HAP-1 (cell line): ENCODE measurements at regions not wholly inside any gene's neighbourhood (a gene's known extent, or its start where the extent isn't known, plus 50 kb on each side); places are given as distances from the start of the nearest gene placed in this dataset.

Experiments used
- DNase-seq, 2 experiments: peaks; one replicate each; pipeline ENCODE4 v3.0.0-alpha.2; 2016 to 2020; ENCODE audit warnings: low spot score in 2 of 2
- H3K27me3 ChIP-seq: fragments of 250-450 bp; sonication (Bioruptor Pico); 2 replicates; pipeline ENCODE4 v1.5.1; 2020; ENCODE audit warnings: low read depth, mild to moderate bottlenecking, moderate library complexity
- H3K36me3 ChIP-seq: fragments of 250-450 bp; sonication (Bioruptor Pico); replicated peaks from 2 replicates; pipeline ENCODE4 v1.5.1; 2020; ENCODE audit warnings: mild to moderate bottlenecking
- H3K4me1 ChIP-seq: fragments of 250-450 bp; sonication (Bioruptor Pico); 2 replicates; pipeline ENCODE4 v1.5.1; 2020; ENCODE audit warnings: mild to moderate bottlenecking
- H3K4me3 ChIP-seq: fragments of 250-450 bp; sonication (Bioruptor Pico); 2 replicates; pipeline ENCODE4 v1.5.1; 2020; ENCODE audit warnings: mild to moderate bottlenecking, moderate library complexity
- H3K9me3 ChIP-seq: fragments of 250-450 bp; sonication (Bioruptor Pico); 2 replicates; pipeline ENCODE4 v1.5.1; 2020; ENCODE audit warnings: mild to moderate bottlenecking, moderate library complexity
- in situ Hi-C: fragments of 300-500 bp; cut with MboI; formaldehyde crosslinking; loops from 3 replicates; pipeline ENCODE4 v1.14.3; 2020; ENCODE audit warnings: low sequenced_read_pairs, inconsistent platforms, mixed read lengths

DNA sequence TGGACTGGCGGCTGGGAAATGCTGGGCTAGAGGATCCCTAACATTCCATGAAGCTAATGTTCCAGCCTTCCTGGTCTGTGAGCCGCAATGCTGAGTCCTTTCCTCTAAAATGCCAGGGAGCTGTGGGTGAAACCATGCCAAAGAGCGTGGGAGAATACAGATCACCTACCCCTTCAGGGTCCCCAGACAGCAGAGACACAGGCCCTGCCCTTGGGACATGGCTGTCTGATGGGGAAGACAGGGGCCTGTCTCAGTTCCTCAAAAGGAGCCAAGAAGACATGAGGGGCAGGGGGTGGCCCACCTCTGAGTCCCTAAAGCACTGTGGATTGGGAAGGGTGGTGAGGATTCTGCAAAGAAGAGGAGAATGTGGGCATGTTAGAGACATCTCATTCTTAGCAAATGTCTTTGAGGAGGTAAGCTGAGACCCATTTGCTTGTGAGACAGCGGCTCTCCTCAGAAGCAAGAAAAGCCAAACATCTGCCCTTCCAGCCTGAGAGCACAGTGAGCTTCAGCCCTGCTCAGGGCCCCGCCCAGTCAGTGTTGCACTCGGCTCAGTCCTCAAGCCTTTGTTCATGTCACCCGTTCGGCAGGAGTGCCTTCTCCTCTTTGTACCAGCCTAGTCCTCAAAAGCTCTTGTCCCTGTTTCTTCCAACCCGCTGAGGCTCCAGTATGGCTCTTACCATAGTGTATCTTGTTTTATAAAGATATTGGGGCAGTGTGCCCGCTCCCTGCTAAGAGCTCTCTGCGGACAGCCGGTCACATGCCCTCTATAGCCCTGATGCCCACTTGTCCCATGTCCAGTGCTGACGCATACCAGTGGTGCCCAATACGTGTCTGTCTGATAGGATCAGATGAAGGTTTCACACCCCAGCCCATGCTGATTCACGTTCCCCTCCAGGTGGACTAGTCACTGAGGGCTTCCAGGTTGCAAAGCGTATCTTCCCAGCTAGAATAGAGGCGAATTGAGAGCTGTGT, 286.2 kb downstream of the CYP26B1 start:
- no peak overlapping the region for H3K4me3 ChIP-seq
- H3K4me1 ChIP-seq = no peaks in the 10 kb centered on the region
- DNase-seq = no peak
- H3K36me3 ChIP-seq = no peaks in the 10 kb centered on the region
- in situ Hi-C loops = no loop called here
- H3K27me3 ChIP-seq = 0 out of 2 replicates have a peak, but pooled peaks cover 2% of the 10 kb centered on the region
- no peaks in the 10 kb centered on the region for H3K9me3 ChIP-seq

DNA sequence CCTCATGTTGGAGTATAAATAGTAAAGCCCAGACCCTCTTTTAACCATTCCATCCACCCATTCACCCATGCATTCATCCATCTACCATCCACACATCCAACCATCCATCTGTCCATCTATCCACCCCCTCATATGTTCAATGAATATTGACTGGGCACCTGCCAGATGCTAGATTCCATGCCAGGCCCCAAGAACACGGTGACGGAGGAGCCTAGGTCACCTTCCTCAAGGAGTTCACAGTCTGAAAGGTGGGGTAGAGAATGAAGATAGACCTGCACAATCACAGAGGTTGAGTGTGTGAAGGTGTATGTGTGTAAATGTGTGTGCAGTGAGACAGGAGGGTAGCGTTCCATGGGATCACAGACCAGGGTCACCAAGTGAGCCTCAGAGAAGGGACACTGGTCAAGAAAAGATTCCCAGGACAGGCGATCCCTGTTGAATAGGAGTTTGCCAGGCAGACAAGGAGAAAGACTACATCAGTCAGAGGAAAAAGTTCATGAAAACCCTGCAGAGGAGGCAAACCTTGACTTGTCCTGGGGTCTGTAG, 287.2 kb downstream of the CYP26B1 start:
- no peak for DNase-seq
- Histone ChIP-seq H3K36me3 (no peaks in the 10 kb centered on the region), H3K4me1 (no peaks in the 10 kb centered on the region), H3K27me3 (0 out of 2 replicates have a peak, but pooled peaks cover 2% of the 10 kb centered on the region), H3K4me3 (no peak overlapping the region), H3K9me3 (no peaks in the 10 kb centered on the region)
- in situ Hi-C loops = no loop called here

DNA sequence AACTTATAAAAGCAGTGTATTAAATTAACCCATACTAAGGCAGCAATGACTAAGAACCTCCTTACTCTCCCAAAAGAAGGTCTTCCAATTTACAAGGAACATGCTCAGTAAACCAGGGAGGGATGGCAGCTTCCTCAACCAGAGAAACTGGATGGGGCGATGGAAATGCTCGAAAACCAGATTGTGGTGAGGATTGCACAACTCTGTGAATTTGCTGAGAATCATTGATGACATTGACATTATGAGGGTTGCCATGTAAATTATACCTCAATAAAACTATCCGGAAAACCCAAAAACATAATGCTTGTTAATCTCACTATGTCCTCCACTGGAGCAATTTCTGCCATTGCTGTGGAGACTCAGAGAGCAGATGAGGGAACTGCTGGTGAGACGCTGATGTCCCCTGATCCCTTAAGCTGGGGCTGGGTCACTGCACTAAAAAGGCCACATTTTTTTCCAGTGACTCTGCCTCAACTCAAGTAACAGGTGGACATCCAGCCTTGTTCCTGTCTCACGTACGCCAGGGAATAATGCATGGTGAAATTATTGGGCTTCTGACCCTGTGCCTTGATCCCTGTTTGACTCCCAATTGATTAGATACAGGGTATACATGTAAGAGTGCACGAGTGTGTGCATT, 288.3 kb downstream of the CYP26B1 start:
- in situ Hi-C loops = no loop called here
- H3K9me3 ChIP-seq = no peaks in the 10 kb centered on the region
- no peaks in the 10 kb centered on the region for H3K36me3 ChIP-seq
- DNase-seq = no peak
- H3K27me3 ChIP-seq = 0 out of 2 replicates have a peak, but pooled peaks cover 2% of the 10 kb centered on the region
- H3K4me1 ChIP-seq = no peaks in the 10 kb centered on the region
- no peak overlapping the region for H3K4me3 ChIP-seq

DNA sequence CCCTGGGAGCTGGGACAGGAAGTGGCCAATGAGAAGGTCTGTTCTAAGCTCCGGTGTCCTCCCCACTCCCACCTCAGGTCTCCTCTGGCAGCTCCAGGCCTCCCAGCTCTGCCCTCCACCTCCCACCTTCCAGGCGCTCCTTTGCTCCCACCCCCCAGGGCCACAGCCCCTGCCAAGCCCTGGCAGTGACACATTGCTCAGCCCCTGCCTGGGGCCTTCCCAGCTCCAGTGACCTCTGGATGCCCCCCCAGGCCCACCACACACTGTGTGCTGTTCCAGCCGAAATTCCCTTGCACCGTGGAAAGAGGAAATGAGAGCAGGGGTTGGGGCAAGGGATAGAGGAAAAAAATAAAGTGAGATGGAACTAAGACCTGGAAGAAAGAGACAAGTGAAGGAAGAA, 289.6 kb downstream of the CYP26B1 start:
- 0 out of 2 replicates have a peak, but pooled peaks cover 2% of the 10 kb centered on the region for H3K27me3 ChIP-seq
- H3K9me3 ChIP-seq = no peaks in the 10 kb centered on the region
- no peaks in the 10 kb centered on the region for H3K4me1 ChIP-seq
- in situ Hi-C loops = no loop called here
- DNase-seq = no peak
- no peaks in the 10 kb centered on the region for H3K36me3 ChIP-seq
- no peak overlapping the region for H3K4me3 ChIP-seq

DNA sequence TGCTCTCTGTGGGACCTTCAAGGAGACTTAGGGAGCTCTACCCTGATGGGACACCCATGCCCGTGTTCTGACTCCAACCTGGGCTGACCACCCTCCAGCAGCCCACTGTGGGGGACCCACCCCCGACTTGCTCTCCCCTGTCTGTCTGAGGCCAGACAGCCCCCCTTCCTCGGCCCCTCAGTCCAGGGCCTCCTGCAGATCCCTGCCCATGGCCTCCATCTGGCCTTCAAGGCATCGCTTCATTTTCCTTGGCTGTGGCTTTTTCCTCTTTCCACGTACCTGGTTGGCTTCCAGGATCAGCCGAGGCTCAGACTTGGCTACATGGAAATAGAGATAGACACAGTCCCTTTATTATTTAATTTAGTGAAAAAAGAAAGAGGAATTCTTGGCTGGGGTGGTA, 290.0 kb downstream of the CYP26B1 start:
- DNase-seq = no peak
- Histone ChIP-seq H3K36me3 (no peaks in the 10 kb centered on the region), H3K9me3 (no peaks in the 10 kb centered on the region), H3K27me3 (0 out of 2 replicates have a peak, but pooled peaks cover under 1% of the 10 kb centered on the region), H3K4me3 (no peak overlapping the region), H3K4me1 (no peaks in the 10 kb centered on the region)
- in situ Hi-C loops = no loop called here

DNA sequence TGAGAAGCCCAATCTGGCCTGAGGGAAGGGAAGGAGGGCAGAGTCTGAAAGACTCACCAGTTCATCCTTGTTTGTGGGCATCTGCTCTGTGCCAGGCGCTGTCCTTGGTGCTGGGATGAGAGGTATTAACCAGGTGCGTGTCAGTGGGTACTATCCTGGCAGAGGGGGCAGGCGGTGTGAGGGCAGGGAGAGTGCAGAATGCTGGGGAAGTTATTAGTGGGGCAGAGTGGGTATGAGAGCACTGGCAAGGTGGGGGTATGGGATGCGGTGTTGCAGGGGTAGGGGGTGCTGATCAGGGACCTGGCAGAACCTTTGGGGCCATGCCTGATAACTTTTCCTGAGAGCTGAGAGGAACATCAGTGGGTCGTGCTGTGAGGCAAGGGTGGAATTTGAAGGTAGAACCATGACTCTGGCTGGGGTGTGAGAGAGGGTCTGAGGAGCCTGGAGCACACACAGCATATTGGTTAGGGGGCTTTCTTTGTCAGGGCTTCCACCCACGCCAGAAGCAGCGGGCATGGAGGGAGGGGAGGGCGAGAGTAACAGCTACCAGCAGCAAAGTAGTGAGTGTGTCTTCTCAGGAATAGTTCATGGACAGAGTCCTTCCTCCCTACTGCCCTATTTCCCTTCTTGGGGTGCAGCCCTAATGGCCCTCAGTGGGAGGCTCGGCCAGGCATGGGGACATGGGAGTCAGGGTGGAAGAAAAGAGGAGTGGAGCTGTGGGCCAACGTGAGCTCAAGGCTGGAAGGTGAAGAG, 290.7 kb downstream of the CYP26B1 start:
- Histone ChIP-seq H3K27me3 (no peaks in the 10 kb centered on the region), H3K4me3 (no peak overlapping the region), H3K9me3 (no peaks in the 10 kb centered on the region), H3K4me1 (no peaks in the 10 kb centered on the region), H3K36me3 (no peaks in the 10 kb centered on the region)
- peak in 1 of 2 experiments; percentile 28 for DNase-seq
- in situ Hi-C loops = no loop called here

DNA sequence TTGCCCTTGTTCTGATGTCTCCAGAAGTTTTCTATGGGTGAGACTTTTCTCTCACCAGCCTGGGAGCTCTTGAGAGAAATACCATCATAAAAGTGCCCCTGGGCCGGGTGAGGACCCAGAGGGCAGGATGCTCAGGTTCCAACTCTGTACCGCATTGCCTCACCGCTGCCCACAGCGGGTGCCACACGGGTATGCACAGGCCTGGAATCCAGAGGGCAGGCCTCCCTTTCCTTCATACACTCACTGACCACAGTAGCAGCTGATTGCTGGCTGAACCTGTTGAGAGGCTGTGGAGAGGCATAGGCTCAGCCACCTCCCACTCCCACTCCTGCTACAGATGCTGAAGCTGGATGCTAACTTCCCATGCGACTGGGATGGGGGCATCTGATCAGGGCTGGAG, 293.8 kb downstream of the CYP26B1 start:
- Histone ChIP-seq H3K27me3 (no peaks in the 10 kb centered on the region), H3K4me3 (no peak overlapping the region), H3K36me3 (no peaks in the 10 kb centered on the region), H3K9me3 (no peaks in the 10 kb centered on the region), H3K4me1 (no peaks in the 10 kb centered on the region)
- DNase-seq = no peak
- in situ Hi-C loops = no loop called here

DNA sequence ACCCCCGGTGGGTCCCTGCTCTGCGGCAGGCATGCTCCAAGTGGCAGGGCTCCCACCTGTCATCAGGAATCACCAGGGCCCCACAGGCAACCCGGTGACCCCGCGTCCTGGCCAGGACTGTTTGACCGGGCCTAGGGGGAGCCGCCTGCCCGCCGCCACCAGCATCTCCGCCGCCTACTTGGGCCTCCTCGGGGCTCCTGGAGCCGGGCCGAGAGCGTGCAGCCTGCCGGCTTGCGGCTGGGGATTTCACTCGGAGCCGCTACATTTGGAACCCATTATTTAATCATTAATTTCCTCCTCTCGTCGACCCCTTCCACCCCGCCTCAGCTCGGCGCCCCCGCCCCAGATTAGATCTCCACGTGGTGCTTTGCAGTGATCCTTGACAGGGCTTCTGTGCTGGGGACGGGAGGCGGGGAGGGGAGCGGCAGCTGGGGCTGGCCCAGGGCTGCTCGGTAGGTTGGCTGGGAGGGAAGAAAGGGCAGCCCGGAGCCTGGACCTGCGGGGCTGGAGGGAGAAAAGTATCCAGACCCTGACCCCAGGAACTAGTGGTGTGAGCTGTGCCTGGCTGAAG, 295.4 kb downstream of the CYP26B1 start:
- no peaks in the 10 kb centered on the region for H3K9me3 ChIP-seq
- H3K4me1 ChIP-seq = no peaks in the 10 kb centered on the region
- H3K36me3 ChIP-seq = no peaks in the 10 kb centered on the region
- no peaks in the 10 kb centered on the region for H3K27me3 ChIP-seq
- in situ Hi-C loops = no loop called here
- DNase-seq = no peak
- H3K4me3 ChIP-seq = no peak overlapping the region

DNA sequence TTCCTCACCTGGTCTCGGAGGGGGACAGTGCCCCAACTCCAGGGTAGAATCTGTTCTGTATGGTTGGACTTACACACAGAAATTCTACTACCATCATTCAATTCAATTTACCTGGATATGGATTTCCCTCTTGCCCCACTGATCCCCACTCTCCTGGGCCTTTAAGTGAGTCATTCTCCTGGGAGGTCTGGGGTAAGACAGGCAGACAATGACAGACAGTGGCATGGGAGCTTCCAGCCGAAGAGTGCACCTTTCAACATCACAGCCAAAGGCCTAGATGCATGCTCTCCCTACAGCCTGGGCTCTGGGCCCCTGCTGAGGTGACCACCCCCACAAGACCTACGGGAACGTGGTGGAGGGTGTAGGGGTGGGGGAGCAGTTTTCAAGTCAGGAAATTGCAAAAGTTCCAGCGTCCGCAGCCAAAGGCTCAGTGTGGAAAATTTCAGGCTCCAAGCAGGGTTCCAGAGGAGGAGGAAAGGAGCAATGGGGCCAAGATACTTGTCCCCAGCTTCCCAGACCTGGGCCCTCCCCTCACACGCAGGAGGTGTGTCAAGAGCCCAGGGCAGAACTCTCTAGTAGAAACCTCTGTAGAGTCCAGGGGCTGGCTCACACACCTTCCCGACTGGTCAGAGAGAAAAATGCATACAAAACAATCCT, 296.4 kb downstream of the CYP26B1 start:
- no peaks in the 10 kb centered on the region for H3K27me3 ChIP-seq
- no peaks in the 10 kb centered on the region for H3K9me3 ChIP-seq
- in situ Hi-C loops = no loop called here
- no peaks in the 10 kb centered on the region for H3K36me3 ChIP-seq
- H3K4me1 ChIP-seq = no peaks in the 10 kb centered on the region
- no peak overlapping the region for H3K4me3 ChIP-seq
- no peak for DNase-seq

DNA sequence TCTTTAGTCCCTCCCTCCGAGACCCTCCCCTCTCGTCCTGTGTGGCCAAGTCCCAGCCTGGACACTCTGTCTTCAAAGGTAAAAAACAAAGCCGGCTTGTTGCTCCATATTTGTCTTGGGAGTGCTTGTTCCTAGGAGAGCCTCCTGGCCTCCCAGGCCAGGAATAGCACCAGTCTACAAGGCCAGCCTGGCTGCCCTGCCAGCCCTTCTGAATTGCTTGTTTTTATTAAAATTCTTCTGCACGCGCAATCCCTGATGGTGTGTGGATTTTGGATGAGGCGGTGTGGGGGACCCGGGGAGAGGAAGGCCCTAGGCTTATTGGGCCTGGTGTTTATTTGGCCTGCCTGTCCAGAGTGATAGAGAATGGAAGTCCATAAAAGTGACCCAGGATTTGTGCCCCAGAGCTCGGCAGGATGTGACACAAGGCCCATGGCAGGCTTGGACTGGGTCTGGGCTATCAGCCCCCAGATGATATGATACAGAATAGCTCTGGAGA, 297.3 kb downstream of the CYP26B1 start:
- H3K36me3 ChIP-seq = no peaks in the 10 kb centered on the region
- in situ Hi-C loops = no loop called here

DNA sequence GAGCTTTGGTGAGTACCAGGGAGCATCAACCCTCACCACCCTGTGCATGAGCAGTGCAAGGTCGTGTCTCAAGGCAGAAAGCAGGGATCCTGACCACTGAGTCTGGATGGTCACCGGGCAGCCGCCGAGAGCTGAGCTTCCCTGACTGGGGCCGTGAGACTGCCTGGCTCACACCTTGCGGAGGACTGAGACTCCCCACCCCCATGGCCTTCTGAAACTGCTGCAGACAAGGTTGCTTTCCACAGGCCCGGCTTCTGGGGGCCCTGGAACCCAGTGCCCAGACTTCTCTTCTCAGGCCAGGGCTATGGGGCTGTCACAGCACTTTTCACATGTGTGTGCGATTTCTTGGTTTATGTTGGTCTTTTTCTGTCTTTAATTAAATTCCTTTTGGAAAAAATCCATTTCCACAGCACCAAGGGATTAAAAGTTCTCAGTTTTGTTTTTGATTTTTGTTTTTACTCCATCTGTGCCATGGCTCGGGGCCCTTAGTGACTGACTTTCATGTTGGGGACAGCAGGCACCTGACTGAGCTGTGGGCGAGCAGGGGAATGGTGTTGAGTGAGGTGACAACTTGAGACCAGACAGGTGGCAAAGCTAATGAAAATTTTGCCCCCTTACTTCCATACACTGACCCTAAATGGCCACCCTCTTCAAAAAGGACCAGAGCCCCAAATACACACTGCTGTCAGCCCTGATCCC, 297.9 kb downstream of the CYP26B1 start:
- H3K36me3 ChIP-seq = no peaks in the 10 kb centered on the region
- H3K4me1 ChIP-seq = no peaks in the 10 kb centered on the region
- no peak for DNase-seq
- H3K9me3 ChIP-seq = no peaks in the 10 kb centered on the region
- in situ Hi-C loops = no loop called here
- H3K27me3 ChIP-seq = no peaks in the 10 kb centered on the region
- no peak overlapping the region for H3K4me3 ChIP-seq

More for the DNA sequence above, 297.3 kb downstream of the CYP26B1 start:
- Histone ChIP-seq H3K9me3 (no peaks in the 10 kb centered on the region), H3K27me3 (no peaks in the 10 kb centered on the region), H3K4me1 (no peaks in the 10 kb centered on the region), H3K4me3 (no peak overlapping the region)
- no peak for DNase-seq

DNA sequence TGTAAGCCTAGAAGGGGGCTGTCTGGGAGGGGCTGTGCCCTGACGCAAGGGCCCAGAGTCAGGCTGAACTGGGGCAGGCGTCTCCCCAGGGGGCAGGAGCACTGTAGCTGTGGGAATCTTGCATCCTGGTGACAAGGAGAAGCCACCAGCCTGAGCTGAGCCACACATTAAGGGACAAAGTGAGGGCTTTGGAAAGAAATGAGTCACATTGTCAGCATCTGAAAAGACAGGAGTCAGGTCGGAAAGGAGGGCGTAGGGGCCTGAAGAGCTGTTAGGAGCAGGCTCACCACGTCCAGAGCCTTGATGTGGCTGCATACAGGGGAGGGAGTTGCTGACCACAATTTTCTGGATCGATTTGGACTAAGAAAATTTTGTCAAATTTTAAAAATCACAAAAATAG, 298.6 kb downstream of the CYP26B1 start:
- no peaks in the 10 kb centered on the region for H3K36me3 ChIP-seq
- no peaks in the 10 kb centered on the region for H3K9me3 ChIP-seq
- no peak overlapping the region for H3K4me3 ChIP-seq
- H3K4me1 ChIP-seq = no peaks in the 10 kb centered on the region
- in situ Hi-C loops = no loop called here
- H3K27me3 ChIP-seq = no peaks in the 10 kb centered on the region
- no peak for DNase-seq
